HL-60 (cell line): ENCODE measurements at regions not wholly inside any gene's neighbourhood (a gene's known extent, or its start where the extent isn't known, plus 50 kb on each side); places are given as distances from the start of the nearest gene placed in this dataset.

Experiments
- DNase-seq, 2 experiments: peaks; one replicate each; pipeline ENCODE4 v3.0.0-alpha.2; 2010 to 2020; ENCODE audit warnings: low read depth in 1 of 2, low spot score in 1 of 2
- H3K27ac ChIP-seq: fragments of 250-450 bp; sonication (Bioruptor Pico); replicated peaks from 2 replicates; pipeline ENCODE4 v1.5.1; 2020; ENCODE audit warnings: mild to moderate bottlenecking, moderate library complexity
- H3K27me3 ChIP-seq: fragments of 250-450 bp; sonication (Bioruptor Pico); 2 replicates; pipeline ENCODE4 v1.5.1; 2021; ENCODE audit warnings: mild to moderate bottlenecking, moderate library complexity; ENCODE audit not compliant: insufficient read depth, poor library complexity, severe bottlenecking
- H3K4me3 ChIP-seq: replicated peaks from 2 replicates; pipeline ENCODE4 v1.5.1; 2011; ENCODE audit warnings: mild to moderate bottlenecking, control low read depth, low read length; ENCODE audit not compliant: insufficient read depth
- CTCF ChIP-seq: IDR thresholded peaks from one replicate; pipeline ENCODE4 v1.5.1; 2011; ENCODE audit warnings: low read length, control low read depth, inconsistent platforms; ENCODE audit not compliant: insufficient read depth
- GABPA ChIP-seq: IDR thresholded peaks from 2 replicates; pipeline ENCODE4 v1.6.1; 2012; ENCODE audit warnings: low read depth
- POLR2AphosphoS5 ChIP-seq: IDR thresholded peaks from 2 replicates; pipeline ENCODE4 v1.6.1; 2012; ENCODE audit warnings: low read depth
- REST ChIP-seq: IDR thresholded peaks from 2 replicates; pipeline ENCODE4 v1.6.1; 2012; ENCODE audit warnings: low read depth; ENCODE audit not compliant: insufficient replicate concordance
- SPI1 ChIP-seq: IDR thresholded peaks from 2 replicates; pipeline ENCODE4 v1.6.1; 2012; ENCODE audit warnings: low read depth, mild to moderate bottlenecking, borderline replicate concordance

- Histone ChIP-seq H3K27me3 (no peaks in the 10 kb centered on the region), H3K27ac (0 out of 2 replicates have a peak overlapping the region, but pooled peaks have one; percentile 14), H3K4me3 (no peak overlapping the region)
- peak in 1 of 2 experiments; percentile 26 for DNase-seq
- TF ChIP-seq CTCF = no peak
- TF ChIP-seq REST = no peak
- no peak for TF ChIP-seq GABPA
- no peak for TF ChIP-seq POLR2AphosphoS5
- TF ChIP-seq SPI1 = no peak
These were observed 62.9 kb upstream of the ULK4 start for GRCh38 chr3:42024591-42025351.

- no peak for TF ChIP-seq POLR2AphosphoS5
- TF ChIP-seq SPI1 = no peak
- TF ChIP-seq GABPA = no peak
- no peak for TF ChIP-seq REST
- no peak for TF ChIP-seq CTCF
- Histone ChIP-seq H3K27ac (no peak overlapping the region), H3K27me3 (no peaks in the 10 kb centered on the region), H3K4me3 (no peak overlapping the region)
- no peak for DNase-seq
These were observed 61.5 kb upstream of the ULK4 start for GRCh38 chr3:42023380-42023779.

DNA sequence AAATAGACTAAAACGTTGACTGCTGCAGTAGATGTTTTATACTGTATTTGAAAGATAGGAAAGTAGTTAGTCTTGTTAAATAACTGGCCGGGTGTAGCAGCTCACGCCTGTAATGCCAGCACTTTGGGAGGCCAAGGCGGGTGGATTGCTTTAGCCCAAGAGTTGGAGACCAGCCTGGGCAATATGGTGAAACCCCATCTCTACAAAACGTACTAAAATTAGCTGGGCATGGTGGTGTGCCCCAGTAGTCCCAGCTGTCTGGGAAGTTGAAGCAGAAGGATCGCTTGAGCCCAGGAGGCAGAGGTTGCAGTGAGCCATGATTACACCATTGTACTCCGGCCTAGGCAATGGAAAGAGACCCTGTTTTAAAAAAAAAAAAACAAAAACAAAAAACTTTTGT is 60.5 kb upstream of the ULK4 start:
- H3K27ac ChIP-seq = no peak overlapping the region

More for the DNA sequence above, 60.5 kb upstream of the ULK4 start:
- TF ChIP-seq POLR2AphosphoS5 = no peak
- no peak for TF ChIP-seq REST
- TF ChIP-seq GABPA = no peak
- no peak for TF ChIP-seq SPI1
- no peak for TF ChIP-seq CTCF
- H3K27me3 ChIP-seq = no peaks in the 10 kb centered on the region
- no peak for DNase-seq
- H3K4me3 ChIP-seq = no peak overlapping the region
